HL-60 (cell line): ENCODE measurements at regions not wholly inside any gene's neighbourhood (a gene's known extent, or its start where the extent isn't known, plus 50 kb on each side); places are given as distances from the start of the nearest gene placed in this dataset.

Experiments
- DNase-seq, 2 experiments: peaks; one replicate each; pipeline ENCODE4 v3.0.0-alpha.2; 2010 to 2020; ENCODE audit warnings: low read depth in 1 of 2, low spot score in 1 of 2
- H3K27ac ChIP-seq: fragments of 250-450 bp; sonication (Bioruptor Pico); replicated peaks from 2 replicates; pipeline ENCODE4 v1.5.1; 2020; ENCODE audit warnings: mild to moderate bottlenecking, moderate library complexity
- H3K27me3 ChIP-seq: fragments of 250-450 bp; sonication (Bioruptor Pico); 2 replicates; pipeline ENCODE4 v1.5.1; 2021; ENCODE audit warnings: mild to moderate bottlenecking, moderate library complexity; ENCODE audit not compliant: insufficient read depth, poor library complexity, severe bottlenecking
- H3K4me3 ChIP-seq: replicated peaks from 2 replicates; pipeline ENCODE4 v1.5.1; 2011; ENCODE audit warnings: mild to moderate bottlenecking, control low read depth, low read length; ENCODE audit not compliant: insufficient read depth
- GABPA ChIP-seq: IDR thresholded peaks from 2 replicates; pipeline ENCODE4 v1.6.1; 2012; ENCODE audit warnings: low read depth
- POLR2AphosphoS5 ChIP-seq: IDR thresholded peaks from 2 replicates; pipeline ENCODE4 v1.6.1; 2012; ENCODE audit warnings: low read depth
- SPI1 ChIP-seq: IDR thresholded peaks from 2 replicates; pipeline ENCODE4 v1.6.1; 2012; ENCODE audit warnings: low read depth, mild to moderate bottlenecking, borderline replicate concordance
- TF ChIP-seq, protein P1 (sequence below): IDR thresholded peaks from one replicate; pipeline ENCODE4 v1.5.1; 2011; ENCODE audit warnings: low read length, control low read depth, inconsistent platforms; ENCODE audit not compliant: insufficient read depth
- TF ChIP-seq, protein P2 (sequence below): IDR thresholded peaks from 2 replicates; pipeline ENCODE4 v1.6.1; 2012; ENCODE audit warnings: low read depth; ENCODE audit not compliant: insufficient replicate concordance

GRCh38 chr9:21584890-21585289 is 102.8 kb upstream of the IFNE start:
- TF ChIP-seq, protein P1, sequence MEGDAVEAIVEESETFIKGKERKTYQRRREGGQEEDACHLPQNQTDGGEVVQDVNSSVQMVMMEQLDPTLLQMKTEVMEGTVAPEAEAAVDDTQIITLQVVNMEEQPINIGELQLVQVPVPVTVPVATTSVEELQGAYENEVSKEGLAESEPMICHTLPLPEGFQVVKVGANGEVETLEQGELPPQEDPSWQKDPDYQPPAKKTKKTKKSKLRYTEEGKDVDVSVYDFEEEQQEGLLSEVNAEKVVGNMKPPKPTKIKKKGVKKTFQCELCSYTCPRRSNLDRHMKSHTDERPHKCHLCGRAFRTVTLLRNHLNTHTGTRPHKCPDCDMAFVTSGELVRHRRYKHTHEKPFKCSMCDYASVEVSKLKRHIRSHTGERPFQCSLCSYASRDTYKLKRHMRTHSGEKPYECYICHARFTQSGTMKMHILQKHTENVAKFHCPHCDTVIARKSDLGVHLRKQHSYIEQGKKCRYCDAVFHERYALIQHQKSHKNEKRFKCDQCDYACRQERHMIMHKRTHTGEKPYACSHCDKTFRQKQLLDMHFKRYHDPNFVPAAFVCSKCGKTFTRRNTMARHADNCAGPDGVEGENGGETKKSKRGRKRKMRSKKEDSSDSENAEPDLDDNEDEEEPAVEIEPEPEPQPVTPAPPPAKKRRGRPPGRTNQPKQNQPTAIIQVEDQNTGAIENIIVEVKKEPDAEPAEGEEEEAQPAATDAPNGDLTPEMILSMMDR: no peak
- TF ChIP-seq POLR2AphosphoS5 (no peak), SPI1 (no peak), GABPA (no peak)
- TF ChIP-seq, protein P2, sequence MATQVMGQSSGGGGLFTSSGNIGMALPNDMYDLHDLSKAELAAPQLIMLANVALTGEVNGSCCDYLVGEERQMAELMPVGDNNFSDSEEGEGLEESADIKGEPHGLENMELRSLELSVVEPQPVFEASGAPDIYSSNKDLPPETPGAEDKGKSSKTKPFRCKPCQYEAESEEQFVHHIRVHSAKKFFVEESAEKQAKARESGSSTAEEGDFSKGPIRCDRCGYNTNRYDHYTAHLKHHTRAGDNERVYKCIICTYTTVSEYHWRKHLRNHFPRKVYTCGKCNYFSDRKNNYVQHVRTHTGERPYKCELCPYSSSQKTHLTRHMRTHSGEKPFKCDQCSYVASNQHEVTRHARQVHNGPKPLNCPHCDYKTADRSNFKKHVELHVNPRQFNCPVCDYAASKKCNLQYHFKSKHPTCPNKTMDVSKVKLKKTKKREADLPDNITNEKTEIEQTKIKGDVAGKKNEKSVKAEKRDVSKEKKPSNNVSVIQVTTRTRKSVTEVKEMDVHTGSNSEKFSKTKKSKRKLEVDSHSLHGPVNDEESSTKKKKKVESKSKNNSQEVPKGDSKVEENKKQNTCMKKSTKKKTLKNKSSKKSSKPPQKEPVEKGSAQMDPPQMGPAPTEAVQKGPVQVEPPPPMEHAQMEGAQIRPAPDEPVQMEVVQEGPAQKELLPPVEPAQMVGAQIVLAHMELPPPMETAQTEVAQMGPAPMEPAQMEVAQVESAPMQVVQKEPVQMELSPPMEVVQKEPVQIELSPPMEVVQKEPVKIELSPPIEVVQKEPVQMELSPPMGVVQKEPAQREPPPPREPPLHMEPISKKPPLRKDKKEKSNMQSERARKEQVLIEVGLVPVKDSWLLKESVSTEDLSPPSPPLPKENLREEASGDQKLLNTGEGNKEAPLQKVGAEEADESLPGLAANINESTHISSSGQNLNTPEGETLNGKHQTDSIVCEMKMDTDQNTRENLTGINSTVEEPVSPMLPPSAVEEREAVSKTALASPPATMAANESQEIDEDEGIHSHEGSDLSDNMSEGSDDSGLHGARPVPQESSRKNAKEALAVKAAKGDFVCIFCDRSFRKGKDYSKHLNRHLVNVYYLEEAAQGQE: no peak
- Histone ChIP-seq H3K27ac (no peak overlapping the region), H3K4me3 (no peak overlapping the region), H3K27me3 (no peaks in the 10 kb centered on the region)
- DNase-seq: no peak

DNA sequence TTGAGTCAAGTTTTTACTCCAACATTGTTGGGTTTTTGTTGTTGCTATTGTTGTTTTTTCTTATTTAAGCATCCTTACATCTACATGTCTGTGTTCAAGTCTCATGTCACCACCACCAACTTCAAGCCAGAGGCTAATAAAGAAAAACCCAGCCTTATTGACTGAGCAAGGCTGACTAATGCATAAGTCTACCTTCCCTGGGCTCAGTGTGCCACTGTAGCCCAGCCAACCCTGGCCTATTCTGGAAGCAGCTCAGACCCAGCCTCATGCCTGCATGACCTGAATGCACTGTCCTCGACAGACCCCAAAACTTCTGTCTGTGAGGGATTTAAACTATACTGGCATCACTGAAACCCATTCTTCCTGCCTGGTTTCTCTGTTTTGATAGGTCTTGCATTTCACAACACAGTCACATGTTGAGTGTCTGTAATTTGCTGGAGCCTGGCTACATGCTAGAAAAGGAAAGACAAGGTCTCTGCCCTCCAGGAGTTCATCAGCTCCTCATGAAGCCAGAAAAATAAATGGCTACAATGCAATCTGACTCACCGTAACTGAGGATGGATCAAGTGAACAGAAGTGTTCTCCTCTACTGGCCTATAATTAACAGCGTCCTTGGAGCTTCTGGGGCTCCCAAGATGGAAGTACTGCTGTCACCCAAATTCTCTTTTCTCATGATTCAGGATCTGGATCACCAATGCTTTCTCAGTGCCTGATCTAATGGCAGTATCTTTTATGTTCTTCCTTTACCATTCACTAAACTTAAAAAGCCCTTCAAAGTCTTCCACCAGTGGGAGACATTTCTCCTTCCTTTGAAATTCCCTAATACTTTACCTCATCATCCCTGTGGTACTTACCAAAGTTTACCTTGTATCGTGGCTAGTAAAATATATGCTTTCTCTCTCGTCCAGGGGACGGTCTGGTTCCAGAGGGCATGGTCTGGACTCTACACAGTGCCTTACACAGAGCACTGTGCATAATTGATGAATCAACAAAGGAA is 103.9 kb upstream of the IFNE start:
- no peak for DNase-seq
- TF ChIP-seq, protein P2: no peak
- TF ChIP-seq, protein P1: no peak
- no peak for TF ChIP-seq SPI1
- TF ChIP-seq POLR2AphosphoS5: no peak
- no peak for TF ChIP-seq GABPA
- Histone ChIP-seq H3K27me3 (no peaks in the 10 kb centered on the region), H3K27ac (no peak overlapping the region), H3K4me3 (no peak overlapping the region)

DNA sequence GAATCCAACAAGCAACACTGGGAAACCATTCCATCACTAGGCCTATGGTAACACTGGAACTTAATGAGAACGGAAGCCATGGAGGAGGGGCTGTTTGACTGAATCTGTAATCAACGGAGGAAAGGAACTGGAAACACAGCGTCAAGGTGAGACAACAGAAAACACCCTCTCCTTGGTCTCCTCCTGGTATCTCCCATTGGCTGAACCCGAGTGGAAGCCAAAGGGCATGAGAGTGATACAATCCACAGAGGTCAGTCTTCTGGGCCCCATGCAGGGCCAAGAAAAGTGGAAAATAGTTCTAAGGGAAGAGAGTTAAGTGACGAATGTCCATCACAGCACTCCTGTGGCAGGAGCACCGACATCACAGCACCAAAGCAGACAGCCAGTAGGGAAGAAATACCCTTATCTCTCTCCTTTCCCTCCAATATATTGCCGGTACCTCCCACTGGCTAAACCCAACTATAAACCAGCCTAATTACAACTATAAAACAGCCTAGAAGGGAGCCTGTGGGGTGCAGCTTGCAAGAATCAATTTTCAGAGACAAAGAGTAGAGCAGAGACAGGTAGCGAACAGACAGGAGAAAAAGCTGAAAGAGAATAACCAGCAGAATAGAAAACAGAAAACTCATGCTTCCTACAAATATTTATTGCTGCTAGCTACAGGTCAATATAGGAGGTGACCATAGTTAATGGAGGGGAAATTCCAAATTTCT is 107.4 kb upstream of the IFNE start:
- TF ChIP-seq SPI1: no peak

More for the DNA sequence above, 107.4 kb upstream of the IFNE start:
- DNase-seq: no peak
- H3K27ac ChIP-seq: no peak overlapping the region
- H3K4me3 ChIP-seq: no peak overlapping the region
- H3K27me3 ChIP-seq: no peaks in the 10 kb centered on the region
